ENCODE measurements at regions not wholly inside any gene's neighbourhood (a gene's known extent, or its start where the extent isn't known, plus 50 kb on each side); places are given as distances from the start of the nearest gene placed in this dataset.

DNA sequence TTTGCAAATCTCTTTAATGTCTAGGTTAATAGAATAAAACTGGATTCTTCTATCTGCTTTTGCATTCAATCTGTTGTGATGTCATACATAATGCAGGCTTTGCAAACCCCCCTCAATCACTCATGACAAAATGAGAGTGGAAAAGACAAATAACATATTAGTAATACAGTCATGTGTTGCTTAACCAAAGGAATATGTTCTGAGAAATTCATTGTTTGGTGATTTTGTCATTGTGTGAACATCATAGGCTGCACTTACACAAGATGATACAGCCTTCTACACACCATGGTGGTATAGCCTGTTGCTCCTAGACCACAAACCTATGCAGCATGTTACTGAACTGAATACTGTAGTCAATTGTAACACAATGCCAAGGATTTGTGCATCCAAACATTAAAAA is 87.3 kb upstream of the SEC61G start:
- TF ChIP-seq, protein P1, sequence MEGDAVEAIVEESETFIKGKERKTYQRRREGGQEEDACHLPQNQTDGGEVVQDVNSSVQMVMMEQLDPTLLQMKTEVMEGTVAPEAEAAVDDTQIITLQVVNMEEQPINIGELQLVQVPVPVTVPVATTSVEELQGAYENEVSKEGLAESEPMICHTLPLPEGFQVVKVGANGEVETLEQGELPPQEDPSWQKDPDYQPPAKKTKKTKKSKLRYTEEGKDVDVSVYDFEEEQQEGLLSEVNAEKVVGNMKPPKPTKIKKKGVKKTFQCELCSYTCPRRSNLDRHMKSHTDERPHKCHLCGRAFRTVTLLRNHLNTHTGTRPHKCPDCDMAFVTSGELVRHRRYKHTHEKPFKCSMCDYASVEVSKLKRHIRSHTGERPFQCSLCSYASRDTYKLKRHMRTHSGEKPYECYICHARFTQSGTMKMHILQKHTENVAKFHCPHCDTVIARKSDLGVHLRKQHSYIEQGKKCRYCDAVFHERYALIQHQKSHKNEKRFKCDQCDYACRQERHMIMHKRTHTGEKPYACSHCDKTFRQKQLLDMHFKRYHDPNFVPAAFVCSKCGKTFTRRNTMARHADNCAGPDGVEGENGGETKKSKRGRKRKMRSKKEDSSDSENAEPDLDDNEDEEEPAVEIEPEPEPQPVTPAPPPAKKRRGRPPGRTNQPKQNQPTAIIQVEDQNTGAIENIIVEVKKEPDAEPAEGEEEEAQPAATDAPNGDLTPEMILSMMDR (IDR thresholded peaks at IDR 0.05 in 4 of 5, conservative IDR thresholded peaks at IDR 0.05 in 1 of 5) = no peak
- no peak for TF ChIP-seq POLR2A (IDR thresholded peaks at IDR 0.05)

Data from gastrocnemius medialis (tissue), 4 donors.